Testis (tissue), 2 donors: ENCODE measurements at regions not wholly inside any gene's neighbourhood (a gene's known extent, or its start where the extent isn't known, plus 50 kb on each side); places are given as distances from the start of the nearest gene placed in this dataset.

Experiments used
- POLR2A ChIP-seq: fragments of 450-650 bp; IDR thresholded peaks from one replicate; pipeline ENCODE4 v1.6.1; 2017; ENCODE audit warnings: antibody characterized with exemption, mild to moderate bottlenecking, moderate library complexity
- TF ChIP-seq, protein P1 (sequence below), 3 experiments: fragments of 450-650 bp in 2 of 3; fragments of 200-600 bp in 1 of 3; sonication (generic) in 1 of 3; IDR thresholded peaks; one replicate each; pipeline ENCODE4 v1.5.1; 2016 to 2019; ENCODE audit warnings: antibody characterized with exemption in 3 of 3, mild to moderate bottlenecking in 2 of 3, moderate library complexity in 1 of 3

DNA sequence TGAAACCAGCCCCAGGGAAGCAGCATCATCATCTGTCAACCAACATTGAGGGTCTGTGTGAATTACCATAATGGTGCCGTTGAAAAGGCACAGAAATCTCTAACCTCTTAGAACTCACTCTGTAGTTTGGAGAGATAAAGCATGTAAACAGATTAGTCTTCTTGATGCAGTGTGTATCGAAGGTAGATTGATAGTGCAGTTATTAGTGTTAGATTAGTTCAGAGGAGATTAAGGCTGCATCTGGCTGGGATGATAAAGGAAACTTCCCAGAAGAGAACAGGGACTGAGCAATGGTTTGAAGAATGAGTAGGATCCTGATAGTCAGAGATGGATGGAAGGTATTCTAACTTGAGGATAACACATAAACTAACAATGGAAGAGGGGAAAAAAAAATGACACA lies 651.5 kb downstream of the TLE1 start:
- TF ChIP-seq POLR2A = no peak
- TF ChIP-seq, protein P1, sequence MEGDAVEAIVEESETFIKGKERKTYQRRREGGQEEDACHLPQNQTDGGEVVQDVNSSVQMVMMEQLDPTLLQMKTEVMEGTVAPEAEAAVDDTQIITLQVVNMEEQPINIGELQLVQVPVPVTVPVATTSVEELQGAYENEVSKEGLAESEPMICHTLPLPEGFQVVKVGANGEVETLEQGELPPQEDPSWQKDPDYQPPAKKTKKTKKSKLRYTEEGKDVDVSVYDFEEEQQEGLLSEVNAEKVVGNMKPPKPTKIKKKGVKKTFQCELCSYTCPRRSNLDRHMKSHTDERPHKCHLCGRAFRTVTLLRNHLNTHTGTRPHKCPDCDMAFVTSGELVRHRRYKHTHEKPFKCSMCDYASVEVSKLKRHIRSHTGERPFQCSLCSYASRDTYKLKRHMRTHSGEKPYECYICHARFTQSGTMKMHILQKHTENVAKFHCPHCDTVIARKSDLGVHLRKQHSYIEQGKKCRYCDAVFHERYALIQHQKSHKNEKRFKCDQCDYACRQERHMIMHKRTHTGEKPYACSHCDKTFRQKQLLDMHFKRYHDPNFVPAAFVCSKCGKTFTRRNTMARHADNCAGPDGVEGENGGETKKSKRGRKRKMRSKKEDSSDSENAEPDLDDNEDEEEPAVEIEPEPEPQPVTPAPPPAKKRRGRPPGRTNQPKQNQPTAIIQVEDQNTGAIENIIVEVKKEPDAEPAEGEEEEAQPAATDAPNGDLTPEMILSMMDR (IDR thresholded peaks at IDR 0.05) = no peak
